IPS-NIHi7 (cell line): ENCODE measurements at regions not wholly inside any gene's neighbourhood (a gene's known extent, or its start where the extent isn't known, plus 50 kb on each side); places are given as distances from the start of the nearest gene placed in this dataset.

ENCODE experiments used
- DNase-seq: peaks from one replicate; pipeline ENCODE4 v3.0.0; 2012; ENCODE audit warnings: mixed read lengths; ENCODE audit errors: extremely low spot score

DNA sequence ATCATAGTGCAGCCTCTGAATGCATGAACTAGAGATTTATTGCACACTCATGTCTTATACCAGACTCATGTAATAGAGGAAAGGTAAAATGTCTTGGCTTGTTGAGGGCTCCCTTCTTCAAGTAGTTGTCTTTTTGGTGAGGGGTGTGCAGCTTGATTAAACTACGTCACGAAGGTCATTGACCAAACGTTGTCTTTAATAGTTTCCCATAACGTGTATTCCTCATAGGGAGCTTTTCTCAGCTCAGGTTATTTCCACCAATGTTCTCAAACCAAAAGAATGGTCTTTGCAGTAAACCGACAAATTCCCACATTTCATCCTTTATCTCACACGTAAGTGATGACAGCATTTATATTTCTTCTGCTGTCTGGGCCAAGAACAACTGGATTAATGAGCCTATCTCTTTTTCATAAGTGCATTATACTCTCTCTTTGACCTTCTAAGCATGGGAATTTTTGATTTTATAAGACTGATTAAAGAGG, 547.7 kb upstream of the ZEB2 start:
- no peak for DNase-seq

DNA sequence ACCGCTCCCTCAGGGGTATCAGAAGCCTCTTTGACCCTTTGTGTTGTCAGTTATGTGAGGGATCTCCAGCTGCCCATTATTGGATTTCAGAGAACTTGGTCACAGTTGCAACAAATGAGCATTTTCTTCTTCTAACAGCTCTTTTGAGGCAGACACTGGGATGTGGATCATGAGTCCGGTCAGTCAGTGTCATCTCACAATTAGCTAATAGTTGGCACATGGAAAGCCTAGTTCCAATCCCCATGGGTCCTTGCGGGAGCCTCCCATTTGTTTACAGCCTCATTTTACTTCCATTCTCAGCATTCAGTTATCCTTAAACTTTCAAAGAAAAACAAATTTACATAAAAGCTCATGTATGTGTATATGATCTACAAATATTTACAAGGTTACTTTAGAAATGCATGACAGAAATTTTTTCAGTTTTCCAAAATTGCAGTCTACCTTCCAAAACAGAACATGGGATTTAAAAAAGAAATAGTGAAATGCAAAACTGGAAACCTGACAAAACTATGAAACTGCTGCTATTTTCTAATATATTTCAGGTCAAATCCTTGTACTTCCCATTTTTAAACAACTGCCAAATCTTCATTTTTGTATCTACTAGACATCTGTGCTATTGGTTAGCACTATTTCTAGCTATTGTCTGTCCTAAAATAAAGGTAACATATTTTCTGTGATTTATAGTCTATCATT, 547.1 kb upstream of the ZEB2 start:
- no peak for DNase-seq

DNA sequence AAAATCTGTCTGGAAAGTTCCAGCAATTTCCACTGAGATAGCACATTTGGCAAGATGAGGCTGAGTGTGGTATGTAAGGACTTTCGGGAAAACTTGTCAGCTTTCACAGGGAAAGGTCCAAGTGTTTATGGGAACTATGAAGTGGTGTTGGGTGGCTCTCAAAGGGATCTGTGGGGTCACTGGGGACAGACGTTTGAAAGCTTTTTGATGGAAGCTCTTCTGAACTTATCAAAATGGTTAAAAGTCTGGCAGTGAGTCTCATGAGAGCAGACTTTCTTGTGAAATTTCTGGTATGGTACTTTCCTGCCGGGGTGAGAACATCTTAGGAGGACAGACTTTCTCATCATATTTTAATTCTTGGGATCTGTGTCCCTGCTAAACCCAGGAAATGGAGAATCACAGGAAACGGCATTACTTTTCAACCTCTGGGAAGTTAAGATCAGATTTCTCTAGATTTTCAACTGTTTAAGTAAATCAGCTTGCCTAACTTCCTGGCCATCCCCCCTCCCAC, 546.3 kb upstream of the ZEB2 start:
- no peak for DNase-seq

DNA sequence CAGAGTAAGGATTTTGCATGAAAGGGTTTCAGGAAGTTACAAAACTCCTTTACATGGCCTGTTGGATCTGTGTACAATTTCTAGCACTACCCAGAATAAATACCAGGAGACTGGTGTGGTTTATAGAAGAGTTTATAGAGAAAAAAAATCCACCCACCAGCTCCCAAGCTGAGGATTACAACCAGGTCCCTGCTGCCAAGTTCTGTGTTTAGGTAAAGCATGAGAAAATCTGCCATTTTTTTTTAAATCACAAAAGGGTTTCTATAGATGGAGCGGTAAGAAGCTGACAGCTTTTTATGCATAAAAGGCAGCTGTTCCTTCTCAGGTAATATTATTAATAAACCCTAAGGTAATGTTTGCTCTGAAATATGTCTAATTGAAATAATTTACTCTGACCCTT, 545.4 kb upstream of the ZEB2 start:
- no peak for DNase-seq

DNA sequence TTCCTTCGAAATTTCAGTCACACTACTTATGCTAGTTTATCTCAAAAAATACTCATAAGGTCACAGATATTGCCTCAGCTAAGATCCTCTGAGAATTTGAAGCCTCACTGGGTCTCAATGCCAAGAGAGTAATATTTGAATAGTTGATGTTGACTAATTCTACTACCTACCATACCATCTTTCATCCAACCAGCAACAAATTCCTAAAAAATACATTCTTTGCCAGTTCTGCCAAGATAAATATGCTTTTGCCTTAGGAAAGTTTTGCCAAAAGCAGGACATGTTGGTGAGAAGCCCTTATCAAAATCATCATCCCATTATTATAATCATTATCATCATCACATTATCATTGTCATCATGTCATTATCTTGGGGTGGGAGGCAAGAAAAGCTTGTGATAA, 544.6 kb upstream of the ZEB2 start:
- no peak for DNase-seq

DNA sequence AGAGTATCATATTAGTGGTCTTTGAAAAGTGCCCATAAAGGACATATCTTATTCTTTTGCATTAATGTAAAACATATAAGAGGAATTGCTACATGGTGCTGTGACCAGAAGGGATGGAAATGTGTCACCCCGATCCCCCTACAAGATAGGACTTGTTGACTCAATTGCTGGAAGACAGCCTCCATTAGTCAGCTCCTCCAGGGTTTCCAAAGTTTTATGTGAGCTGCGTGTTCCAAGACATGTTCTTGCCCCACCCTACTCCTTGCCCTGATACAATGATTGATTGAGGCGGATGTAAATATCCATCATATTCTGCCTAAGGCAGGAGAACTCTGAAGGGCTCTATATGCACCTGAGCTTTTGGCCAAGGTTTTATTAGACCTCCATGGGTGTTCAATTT, 541.0 kb upstream of the ZEB2 start:
- DNase-seq = no peak

DNA sequence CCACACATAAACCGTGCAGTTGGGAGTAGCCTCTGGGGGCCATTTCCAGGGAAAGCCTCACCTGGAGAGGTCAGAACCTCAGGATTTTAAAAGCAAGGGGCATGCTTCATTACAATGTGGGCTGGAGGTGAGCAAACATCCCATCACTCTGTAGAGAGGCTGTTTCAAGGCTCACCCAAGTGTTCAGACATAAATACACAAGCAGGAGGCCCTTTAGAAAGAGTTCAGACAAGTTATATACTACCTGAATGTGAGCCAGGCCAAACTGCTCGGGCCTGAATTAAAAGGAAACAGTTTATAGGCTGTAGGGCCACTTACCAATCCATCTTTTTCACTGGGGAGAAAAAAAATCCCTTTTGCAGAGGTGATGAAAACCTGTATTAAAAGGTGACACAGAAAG, 540.0 kb upstream of the ZEB2 start:
- no peak for DNase-seq

DNA sequence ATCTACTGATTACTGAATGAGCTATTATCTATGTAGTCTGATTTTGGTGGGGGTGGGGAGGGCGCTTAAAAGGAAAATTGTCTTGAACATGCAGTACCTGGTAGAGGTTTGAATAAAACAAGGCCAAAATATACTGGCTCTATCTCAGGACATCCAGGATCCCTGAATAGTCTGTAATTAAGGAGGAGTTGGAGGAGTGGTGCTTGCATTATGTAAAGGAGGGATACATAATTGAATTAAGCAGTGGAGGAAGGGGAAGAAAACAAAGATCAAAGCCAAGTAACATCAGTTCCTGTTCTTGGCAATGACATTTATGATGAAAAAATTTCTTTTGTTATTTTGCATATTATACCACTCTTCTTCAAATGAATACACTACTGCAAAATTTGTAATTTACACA, 539.4 kb upstream of the ZEB2 start:
- DNase-seq = no peak

DNA sequence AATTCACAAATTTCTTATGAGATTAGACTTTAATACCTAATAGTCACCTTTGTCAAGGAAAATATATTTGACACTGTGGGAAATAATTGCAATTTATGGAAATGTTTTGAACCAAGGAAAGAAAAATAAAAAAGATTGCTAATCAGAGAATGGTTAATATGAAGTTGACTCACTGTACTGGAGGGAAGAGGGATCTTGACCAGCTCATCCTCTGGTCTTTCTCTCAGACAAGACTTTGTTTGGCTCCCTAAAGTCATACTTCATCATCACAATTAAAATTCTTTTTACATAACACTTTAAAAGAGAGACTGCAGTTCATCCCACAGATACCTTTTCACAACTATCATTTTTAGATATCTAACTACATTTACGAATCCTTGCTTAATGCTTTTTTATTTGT, 538.5 kb upstream of the ZEB2 start:
- no peak for DNase-seq

DNA sequence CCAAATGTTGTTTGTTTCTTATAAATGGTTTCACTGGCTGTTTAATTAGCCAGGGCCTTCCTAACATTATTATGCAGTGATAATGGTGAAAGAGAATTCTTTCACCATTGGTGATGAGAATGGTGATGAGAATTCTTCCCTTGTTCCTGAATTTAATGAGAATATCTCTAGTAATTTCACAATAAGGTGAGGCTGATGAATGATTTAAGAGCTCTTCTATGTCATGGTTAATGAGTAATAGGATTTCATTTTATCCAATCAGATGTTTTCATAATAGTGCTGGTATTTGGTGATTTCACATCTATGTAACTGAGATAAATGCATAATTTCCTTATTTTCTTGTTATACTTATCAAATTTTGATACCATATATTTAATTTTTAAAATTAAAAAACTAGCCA, 535.7 kb upstream of the ZEB2 start:
- DNase-seq = no peak

DNA sequence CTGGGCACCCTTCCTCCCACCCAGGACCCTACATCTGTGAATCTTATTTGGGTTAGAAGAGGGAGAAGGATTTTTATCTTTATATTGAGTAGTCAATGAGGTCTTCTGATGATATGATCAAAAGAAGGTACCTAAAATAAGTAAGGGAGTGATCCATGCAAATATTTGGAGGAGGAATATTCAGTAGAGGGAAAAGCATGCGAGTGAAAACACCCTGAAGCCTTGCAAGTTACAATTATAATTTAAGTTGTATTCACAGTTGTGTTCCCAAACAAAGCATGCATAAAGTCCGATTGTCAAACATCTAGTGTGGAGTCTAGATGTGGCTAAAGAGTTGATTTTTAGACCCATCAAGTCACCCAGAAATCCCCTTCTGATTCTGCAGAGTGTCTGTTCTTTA, 530.2 kb upstream of the ZEB2 start:
- no peak for DNase-seq

DNA sequence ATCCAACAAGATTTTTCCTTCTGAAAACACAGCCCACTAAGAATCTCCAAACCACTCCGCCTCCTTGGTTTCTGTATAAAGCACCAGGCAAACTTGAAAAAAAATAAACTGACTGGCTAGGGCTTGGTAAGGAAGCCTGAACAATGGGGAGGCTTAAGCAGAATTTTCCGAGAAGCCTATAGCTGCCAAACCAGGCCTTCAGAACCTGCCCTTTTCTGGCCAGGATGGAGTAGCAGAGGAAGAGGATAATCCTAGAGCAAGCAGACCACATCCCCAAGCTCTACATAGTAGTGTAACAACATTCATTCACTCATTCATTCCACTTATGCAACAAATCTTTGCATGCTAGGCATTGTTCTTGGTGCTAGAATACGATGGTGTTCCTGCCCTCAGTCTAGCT, 529.6 kb upstream of the ZEB2 start:
- DNase-seq = no peak

DNA sequence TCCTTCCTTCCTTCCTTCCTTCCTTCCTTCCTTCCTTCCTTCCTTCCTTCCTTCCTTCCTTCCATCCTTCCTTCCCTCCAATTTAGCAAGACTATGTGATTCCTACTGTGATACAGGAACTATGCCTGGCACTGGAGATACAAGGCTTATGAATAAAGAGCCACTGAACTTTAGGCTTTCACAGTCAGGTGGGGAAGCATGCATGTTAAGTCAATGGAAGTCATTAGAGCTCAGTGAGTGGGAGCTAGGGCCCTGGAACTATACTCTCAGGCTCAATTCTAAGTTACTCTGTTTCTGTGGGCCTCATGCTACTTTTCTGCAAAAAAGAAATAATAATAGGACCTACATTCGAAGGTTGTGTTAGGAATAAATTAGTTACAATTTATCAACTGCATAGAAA, 527.6 kb upstream of the ZEB2 start:
- DNase-seq = no peak

DNA sequence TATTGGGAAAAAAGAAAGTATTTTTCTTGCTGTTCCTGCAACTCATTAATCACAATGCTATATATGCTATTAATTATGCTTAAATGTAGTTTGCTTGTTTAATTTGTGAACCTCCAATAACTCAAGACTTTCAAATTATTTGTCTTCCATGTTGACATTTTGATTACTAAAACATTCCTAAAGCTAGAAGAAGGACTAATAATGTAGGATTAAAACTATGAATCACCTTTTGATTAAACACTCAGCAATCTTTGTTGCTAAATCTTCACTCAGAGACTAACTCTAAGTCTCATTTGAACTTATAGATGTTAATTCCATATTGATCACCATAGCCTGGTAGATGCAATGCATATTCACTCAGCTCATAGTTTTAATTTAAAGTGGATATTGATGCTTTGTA, 524.6 kb upstream of the ZEB2 start:
- DNase-seq = no peak

DNA sequence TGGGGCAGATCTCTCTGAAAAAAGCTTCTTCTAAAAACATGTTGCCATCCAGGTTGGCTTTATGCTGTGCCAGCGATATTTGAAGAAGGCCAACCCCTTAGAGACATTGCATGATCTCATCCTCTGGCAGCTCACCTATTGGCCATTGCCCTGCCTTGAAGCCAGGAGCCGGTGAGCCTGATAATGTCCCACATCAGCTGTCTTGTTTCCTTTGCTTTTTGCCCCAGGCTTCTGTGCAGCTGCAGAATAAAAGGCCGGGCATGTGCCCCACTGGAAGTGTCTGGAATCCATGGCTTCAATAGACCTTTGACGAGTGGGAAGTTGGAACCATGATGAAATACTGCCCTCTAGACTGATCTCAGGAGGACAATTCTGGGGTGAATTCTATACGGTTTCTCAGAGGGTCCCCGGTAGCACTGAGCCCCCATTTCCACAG, 523.5 kb upstream of the ZEB2 start:
- peak; percentile 14 for DNase-seq

DNA sequence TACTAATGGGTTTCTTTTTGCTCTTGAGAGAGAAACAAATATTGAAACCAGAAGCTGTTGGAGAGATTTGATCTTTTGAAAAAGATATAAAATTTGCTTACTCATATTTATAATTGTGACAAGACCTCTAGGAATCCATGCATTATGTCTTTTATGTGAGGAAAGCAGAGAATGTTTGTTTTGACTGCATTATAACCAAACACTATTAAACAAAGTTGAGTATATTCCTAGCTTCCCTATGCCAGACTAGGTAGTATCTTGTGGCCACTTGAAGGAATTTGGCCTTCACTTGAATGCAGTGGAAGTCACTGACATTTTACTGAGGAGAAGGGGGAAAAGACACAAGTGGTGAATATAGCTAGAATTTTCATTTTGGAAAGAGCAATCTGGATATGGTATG, 521.8 kb upstream of the ZEB2 start:
- DNase-seq = no peak

DNA sequence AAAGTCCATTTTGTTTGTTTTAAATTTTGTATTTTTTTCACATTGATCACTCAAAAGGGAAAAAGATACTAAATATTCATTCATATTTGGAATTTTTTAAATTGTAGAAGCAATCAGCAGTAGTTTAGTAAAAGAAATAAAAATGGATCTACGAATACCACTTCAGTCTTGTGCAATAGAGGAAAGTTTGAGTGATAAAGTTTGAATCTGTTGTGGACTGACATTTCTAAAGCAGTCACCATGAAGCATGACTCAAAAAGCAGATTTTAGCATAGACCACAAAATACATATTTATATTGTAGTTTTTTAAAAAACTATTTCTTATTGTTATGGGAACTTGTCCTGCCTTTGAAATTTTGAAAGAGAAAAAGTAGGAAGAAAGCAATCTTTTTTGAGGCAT, 520.5 kb upstream of the ZEB2 start:
- DNase-seq = no peak

DNA sequence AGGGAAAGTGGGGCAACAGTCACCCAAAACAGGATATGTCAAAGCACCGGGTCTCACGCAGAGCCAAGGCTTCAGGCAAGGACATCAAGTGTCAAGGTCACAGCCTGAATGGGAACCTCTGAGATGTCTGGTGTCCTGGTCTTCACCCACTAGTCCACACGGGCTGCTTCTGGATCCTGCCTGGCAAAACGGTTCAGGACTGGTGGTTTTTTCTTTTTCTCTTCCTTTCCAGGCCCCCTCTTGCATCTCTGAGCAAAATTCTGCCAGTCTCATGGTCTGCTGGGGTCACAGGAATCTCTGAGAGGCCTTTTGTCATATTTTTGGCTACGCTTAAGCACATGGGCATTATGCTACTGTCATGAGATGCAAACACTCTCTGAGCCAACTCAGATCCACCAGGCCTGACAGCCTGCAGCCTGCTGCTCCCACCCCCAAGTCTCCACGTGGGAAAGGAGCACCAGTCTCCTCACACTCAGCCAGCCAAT, 518.2 kb upstream of the ZEB2 start:
- no peak for DNase-seq

DNA sequence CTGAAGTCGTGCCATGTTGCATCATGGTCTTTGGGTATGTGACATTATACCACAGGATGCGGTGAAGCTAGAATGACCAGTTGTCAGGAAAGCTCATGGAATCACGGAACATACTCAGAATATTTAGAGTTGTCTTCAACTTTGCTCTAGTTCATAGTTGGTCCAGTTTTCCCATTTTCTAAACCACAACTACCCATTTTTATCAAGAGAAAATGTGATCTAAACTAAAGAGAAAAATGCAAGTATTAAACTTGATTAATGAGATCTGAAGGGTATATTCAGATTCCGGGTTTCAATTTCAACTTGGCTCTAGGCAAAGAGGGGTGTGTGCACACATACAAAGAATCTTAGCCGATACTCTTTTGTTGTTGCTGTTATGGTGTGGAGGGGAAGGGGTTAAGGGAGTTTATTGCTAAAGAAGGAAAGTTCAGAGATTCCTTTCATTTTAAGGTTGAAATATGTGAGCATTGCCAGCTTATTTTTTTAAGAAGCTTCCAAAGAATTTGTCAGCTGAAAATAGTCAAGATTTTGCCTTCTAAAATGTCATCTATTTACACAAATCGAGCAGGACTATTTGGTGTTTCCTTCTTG, 516.6 kb upstream of the ZEB2 start:
- no peak for DNase-seq

DNA sequence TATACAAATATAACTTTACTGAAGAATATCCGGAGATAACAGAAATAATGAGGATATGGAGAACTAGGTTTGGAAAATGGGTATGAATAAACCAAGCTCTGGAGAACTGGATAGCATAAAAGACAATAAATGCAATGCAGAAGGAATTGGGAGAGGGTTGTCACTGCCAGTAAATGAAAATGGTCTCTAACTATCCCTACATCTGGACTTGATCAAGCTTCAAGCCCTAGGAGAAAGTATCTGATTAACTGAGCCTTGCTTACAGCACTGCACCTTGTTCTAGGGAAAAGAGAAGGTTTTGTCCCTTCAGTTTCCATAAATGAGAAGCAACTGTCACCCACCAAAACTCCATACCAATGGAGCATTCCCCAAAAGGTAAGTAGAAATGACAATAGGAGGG, 514.6 kb upstream of the ZEB2 start:
- DNase-seq = no peak

DNA sequence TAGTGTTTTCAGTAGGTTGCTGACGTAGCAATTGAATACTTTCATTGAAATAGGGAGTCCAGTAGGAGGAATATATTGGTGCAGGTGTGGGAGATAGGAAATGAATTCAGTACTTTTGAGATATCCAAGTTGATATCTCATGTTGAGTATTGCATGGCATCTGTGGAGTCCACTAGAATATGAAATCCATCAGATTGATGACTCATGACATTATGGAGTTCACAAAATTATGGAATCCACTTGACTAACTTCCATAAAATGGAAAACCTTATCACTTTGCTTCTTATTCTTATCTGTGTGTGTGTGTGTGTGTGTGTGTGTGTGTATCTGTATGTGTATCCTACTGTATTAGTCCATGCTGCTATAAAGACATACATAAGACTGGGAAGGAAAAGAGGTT, 513.5 kb upstream of the ZEB2 start:
- no peak for DNase-seq

DNA sequence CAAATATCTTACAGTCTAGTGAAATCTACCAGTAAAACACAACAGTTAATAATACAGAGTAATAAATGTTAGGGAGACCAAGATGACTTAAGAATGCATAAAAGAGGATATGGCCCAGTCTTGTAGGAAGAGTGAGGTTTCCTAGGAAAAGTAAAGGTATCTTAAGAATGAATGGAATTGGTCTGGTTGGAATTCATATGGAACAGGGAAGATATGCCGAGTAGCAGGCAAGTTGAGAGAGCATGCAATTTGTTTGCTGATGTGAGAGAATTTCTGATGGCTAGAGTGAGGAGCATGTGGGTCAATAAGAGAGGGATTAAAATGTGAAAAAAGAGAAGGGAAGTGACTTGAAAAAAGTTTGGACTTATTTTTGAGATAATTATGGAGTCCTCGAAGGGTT, 512.9 kb upstream of the ZEB2 start:
- no peak for DNase-seq

DNA sequence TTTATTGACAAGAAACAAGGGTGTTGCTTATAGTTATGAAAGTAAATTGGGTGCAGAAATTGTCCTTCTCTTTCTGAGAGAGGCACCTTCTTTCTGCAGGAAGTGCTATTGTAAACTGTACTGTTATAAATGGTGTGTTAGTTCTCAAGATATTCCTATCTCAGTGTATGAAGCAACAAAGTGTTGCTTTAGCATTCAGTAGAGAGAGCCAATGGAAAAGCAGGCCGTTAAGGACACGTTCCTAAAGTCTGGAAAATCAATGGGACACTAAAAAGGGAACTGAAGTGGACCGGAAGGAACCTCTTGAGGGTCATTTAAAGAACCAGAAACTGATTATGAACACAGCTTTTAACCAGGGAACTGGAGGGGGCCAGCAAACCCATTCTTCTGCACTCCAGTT, 510.0 kb upstream of the ZEB2 start:
- DNase-seq = no peak

DNA sequence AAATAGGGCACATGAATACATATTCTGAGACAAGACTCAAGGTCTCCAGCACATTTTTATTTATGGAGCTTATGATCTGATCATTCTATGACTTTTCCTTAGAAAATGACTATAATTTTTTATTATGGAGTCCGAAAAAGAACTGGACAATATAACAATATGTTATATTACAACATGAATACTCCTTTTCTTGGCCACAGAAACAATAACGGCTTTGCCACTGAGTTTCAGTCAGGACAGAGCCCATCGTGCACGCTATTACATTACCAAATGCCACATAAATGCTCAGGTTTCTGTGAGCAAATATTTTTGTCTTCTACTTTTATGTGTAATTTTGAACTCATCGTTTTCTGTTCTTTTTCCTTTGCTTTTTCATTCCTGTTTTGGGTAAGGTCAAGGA, 509.2 kb upstream of the ZEB2 start:
- no peak for DNase-seq
